HG02798 (cell line): ENCODE measurements at regions not wholly inside any gene's neighbourhood (a gene's known extent, or its start where the extent isn't known, plus 50 kb on each side); places are given as distances from the start of the nearest gene placed in this dataset.

Experiments used
- ATAC-seq: cut with Tn5 transposase; IDR thresholded peaks from one replicate; pipeline ENCODE4 v1.9.1; 2021; ENCODE audit warnings: mild to moderate bottlenecking; ENCODE audit not compliant: unreplicated experiment, poor library complexity

DNA sequence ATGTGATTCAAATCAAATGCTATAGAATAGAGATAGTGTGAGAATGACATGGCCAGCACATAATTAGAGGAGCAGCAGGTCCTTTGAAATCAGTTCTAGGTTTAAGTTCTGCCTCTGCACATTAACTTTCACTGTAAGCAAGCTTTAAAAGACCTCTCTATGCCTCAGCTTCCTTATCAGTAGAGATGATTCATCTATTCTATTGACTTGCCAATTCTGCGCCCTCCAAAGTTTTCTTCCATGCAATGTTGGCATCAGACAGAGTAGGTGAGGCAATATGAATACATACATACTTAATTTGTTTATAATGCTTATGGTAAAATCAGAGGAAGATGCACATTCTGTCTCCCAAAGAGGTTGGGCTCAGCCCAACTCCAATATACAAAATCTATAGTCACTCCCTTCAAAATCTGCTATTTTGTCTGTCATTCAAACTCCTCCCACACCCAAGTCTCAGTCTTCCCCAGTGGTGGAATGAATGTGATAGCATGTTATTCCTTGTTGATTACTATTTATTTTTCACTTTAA, 525.5 kb downstream of the RFC3 start:
- ATAC-seq, result no peak

DNA sequence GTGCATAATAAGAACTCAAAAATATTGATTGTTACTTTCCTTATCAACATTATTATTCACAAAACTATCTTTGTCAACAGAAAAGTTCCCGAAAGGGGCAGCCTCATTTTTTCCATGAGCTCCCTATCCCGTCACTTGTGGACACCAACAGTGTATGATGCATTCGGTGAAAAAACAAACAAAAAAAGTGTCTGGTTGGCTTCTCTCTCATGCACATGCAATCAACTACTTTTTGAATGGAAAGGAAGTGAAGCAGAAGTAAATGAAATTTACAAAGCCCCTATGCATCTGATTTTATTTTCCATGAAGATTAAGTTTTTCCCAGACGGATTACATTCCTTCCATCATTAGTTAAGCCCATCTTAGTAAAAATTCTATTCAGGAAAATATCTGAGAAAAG, 526.9 kb downstream of the RFC3 start:
- ATAC-seq, result no peak

DNA sequence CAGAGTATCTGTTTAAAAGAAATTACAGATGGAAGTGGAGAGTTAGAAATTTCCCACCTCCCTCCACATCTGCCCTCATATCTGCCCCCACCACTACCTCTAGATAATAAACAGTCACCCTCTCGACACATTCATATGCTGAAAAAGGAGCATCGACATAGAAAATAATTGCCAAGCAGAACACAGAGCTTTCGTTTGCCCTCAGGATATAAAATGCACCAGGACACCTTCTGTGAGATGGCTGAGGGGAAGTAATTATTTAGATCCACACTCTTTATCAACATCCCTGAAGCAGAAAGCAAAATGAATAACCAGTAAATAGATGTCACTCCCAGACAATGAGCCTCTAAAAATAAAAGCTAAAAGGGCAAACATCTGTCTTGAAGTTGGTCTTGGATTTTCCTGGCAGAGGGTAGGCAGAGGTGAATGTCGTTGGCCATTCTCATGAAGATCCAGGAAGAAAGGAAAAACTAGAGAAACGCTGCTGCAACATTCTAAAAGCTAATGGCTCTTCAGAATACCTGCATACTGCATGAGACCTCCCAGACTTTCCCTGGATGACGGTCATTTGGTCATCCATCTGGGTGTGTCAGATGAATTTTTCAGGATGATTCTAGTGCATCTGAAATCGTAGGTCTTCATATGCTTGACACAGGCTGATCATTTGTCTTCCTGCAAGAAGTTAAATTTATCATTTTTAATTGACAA, 527.5 kb downstream of the RFC3 start:
- ATAC-seq, result no peak

DNA sequence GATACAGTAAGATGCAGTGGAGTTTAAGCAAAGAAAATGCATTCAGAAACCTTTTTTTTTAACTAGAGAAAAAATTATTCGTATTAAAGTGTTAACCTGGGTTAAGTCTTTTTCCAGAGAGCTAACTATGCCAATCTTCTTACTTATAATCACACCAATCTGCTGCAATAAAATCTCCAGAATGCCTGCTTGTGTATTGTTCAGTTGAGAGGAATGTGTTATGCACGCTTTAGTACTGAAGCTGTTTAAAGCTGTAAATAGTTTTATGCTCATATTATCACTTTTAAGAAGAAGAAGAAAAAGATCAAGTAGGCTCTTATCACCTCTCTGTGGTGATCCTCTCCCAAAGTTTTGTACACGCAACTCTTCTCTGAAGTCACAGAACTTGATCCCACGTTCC, 528.7 kb downstream of the RFC3 start:
- ATAC-seq, result no peak

DNA sequence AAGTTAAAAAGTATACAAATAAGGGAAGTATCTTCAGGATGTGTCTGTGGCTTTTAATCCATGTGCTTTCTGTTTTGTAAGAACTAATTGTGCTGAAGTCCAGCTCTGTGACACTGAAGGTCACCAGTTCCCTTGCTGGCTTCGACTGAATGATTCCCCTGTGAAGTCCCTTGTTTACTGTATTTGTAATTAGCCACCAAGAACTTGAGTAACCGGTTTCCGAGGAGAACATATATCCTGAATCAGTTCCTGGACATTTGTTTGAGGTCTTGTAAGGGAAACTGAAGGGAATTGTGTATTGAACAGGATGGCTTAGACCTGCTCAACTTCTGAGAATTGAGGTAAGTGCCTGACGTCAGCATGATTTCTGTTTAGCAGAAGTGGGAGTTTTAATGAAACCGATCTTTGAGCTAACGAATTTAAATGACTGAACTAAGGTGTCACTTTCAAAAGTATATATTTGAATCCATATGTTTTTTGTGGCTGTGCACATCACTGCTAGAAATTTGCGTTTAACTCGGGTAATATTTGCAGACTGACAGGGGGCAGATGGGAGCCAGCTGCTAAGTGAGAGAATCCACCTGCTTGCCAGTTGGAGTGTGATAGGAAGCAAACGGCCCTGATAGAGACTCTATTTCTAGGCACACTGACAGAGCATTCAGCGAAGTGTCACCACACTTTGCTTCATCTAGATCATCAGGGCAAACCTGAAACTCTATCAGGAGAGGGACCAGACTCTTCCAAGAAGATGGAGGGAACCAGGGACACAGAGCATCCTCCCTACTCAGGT, 530.0 kb downstream of the RFC3 start:
- ATAC-seq, result no peak

DNA sequence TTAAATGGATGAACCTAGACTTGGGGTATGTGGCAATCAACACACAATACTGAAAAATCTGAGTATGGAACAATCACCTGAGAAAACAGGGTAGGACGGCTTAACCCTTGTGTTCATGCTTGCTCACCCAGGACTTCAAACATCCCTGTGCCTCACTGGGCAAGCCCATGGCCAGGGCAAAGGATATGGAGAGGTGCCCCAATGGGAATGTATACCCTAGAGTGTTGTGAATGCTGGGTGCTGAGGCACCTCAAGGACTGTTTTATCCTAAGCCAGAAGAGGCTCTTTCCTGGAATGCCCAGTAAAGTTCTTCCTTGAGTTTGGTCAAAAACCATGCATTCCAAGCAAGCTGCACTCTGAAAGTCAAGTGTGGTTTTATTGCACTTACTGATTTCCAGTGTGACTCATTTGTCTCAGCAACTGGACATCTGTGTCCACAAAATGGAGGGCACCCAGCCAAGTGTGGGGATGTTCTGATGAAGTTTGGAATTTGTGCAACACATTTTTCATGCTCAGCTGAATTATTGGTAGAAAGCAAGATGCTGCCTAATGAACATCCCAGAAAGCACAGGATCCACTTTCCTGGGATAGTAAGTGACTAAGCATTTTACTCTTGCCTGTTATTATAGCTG, 531.3 kb downstream of the RFC3 start:
- ATAC-seq, result no peak

DNA sequence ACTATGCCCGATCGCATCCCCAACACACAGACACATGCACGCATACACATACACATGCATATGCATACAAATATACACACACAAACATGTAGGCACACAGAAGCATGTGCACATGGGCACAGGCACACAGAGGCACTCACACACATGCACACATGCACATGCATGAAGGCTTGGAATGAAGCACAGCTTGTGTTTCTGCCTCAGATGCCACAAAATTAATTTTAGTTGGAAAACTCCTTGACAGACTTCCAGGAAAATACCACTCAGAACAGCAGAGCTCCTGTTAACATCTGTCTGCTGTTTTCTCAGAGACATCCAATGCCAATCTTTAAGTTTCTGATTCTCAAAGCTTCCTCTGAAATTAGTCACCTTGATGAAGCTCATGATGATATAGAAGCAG, 532.7 kb downstream of the RFC3 start:
- no peak for ATAC-seq

DNA sequence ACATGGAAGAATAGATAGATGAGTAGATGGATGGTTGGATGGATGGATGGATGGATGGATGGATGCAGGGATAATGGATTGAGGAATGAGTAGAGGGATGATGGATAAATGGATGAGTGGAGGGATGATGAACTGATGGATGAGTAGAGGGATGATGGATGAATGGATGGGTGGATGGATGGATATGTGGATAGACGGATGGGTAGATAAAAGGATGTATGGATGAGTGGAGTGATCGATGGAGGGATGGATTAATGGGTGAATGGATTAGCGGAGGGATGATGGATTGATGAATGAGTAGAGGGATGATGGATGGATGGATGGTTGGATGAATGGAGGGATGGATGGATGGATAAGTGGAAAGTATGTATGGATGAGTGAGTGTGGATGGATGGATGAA, 533.2 kb downstream of the RFC3 start:
- ATAC-seq, result no peak

DNA sequence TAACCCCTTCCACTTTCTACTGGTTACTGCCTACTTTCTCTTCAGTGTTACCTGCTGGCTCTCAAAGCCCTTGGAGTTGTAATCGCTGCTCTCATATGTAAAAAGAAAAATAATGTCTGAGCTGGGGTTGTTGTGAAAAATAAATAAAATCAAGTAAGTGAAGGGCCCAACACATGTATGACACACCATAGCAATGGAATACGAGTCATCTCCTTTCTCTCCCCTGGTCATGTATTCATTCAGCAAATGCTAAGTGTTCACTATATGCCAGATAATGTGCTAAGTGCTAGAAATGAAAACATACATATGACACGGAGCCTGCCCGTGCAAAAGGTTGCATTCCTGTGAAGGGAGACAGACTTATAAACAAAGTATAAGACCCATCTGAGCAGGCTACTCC, 535.0 kb downstream of the RFC3 start:
- no peak for ATAC-seq

DNA sequence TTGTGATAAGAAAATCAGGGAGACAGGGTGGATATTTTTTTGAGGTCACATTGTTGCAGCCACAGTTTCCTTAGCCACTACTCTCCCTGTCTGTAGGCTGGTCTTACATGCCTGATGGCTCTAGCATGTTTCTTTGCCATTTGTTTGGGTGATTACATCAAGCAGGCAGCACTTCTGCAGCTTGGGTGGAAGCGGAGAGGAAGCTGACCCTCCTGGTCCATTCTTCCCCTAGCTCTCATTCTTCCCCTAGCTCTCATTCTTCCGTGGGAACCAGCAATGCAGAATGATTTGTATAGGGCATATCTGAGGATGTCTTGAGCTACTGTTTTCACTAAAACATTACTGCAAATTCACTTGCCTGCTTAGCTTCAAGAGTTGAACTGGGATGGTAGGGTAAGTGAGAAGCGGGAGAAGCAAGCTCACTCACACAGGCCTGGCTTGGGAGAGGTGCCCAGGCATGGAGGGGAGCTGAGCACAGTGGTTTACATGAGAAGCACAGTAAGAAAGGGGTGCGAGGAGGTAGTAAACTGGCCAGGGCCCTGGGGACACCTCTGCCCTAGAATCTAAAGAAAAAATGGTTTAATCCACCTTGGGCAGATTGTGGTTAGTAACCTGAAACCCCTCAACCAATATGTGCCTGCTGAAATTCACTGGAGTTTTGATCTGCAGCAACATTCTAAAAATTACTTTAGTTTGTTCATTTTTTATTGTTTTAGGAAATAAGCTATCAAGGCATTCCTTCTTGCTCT, 538.9 kb downstream of the RFC3 start:
- ATAC-seq, result no peak

DNA sequence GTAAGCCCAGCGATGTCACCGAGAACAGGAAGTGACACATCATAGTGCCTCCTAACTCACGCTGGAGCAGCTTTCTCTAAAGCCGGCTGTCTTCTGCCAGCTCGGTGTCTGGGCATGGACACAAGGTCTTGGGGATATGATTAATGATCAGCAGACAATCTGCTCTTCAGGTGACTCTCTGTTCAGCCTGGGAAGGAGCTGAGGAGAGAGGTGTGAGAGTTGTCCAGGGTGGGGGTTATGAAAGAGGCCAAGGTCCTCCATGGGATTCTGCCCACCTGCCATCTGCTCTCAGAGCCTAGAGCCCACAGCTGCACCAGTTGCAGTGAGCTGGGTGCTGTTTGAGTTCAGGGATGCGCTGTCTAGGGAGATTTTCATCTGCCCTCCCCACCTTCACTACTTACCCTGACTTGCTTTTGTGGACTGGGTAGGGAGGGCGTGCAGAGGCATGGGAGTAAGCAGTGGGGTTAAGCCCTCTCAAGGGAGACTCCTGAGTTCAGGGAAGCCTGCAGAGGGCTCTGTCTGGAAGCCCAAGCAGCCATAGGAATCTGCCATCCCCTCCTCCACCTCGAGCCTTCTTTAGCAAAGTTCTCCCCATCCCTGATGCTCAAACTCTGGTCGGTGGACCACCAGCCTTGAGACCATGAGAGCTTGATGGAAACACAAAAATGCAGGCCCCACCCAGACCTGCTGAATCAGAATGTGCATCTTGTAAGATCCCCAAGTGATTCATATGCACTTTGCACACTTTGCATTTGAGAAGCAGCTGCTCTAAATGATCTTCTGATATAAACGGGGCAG, 539.7 kb downstream of the RFC3 start:
- ATAC-seq, result no peak

DNA sequence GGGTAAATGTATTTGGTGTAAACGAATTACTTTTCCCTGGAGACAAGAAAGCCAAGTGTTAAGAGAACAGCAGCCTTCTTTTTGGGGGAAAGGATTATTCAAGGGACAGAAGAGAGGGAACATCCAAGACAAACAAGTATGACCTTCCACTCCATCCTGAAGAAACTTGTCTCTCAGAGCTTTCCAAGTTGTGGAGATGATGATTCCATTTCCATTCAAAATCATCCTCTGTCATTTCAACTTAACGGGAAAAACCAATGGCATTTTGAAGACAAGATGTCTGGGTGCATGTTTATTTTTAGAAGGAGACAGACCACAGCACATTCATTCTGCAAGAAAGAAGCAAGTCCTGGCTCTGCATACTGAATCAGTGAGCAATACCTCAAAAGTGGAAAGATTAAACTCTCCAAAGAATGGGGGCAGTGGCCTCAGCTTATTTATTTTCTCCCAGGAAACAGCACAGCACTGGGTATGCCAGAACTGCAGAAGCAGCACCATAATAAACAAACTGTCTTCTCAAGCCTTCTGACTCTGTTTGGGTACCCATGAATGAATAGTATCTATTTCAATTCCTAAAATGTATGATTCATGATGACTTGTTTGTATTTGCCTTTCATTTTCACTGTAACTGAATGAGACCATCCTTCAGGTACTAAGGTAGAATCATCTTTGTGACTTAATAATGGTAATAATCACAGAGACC, 541.0 kb downstream of the RFC3 start:
- ATAC-seq, result no peak

DNA sequence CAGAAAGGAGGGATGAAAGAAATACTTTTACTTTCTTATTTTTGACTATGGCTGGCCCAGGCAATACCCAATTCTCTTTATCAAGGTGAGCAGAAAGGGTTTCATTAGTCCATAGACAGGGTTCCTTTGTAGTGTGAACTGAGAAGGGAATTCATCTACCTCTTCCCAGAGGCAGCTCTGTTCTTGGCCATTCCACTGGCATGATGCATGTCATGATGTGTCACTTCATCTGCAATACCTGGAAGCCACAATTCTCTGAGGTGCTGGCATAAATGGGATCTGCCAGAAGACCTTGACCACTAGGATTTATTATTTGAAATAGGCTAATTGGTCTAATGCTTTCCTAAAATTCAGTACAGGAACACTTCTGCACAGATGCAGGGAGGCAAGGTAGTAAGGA, 542.8 kb downstream of the RFC3 start:
- ATAC-seq, result no peak

DNA sequence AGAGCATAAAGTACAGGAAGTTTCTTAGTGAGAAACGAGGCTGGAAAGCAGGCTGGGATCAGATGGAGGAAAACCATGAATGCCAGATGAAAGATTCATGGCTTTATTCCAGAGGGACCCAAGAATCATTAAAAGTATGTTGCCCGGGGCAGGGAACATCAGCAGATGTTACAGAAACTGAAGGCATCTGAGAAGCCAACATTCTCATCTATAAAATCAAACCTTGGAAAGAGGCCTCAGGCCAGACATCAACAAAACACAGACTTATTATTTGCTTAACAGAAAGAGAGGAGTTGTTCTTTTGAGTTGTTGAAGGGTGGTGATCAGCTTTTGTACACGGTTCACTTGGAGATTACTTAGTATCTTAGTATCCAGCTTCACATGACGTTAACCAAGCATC, 543.6 kb downstream of the RFC3 start:
- ATAC-seq, result no peak

DNA sequence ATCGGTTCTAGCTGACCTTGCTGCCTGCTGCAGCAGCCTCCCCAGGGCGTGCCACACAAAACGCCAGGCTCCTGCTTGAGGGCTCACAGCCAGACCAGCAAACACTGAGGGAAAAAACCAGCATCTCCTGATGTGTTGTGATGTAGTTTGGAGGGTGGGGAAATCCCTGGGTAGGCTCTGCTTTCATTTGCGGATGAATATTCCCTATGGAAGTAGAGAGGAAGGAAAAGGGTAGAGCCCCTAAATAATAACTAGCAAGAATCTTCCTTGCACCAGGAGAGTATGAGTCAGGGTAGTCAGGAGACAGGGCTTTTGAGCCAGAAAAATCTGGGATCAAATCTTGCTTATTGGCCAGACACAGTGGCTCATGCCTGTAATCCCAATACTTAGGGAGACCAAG, 545.3 kb downstream of the RFC3 start:
- ATAC-seq, result no peak

DNA sequence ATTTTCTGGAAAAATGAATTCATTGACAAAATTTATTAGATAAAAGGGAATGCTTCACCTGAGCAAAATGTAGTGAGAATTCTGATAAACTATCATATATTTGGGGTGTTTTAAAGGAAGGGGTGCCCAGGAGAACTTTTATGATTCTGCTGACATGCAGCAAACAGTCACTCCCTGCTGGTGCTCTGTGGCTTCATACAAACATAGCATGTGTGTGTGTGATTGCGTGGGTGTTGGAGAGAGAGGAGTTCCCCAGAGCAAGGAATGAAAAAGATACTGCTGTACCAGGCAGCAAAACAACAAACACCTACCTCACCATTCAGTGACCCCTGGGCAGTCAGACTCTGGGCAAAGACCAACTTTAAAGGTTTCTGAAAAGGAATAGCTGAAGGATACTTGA, 546.7 kb downstream of the RFC3 start:
- no peak for ATAC-seq

DNA sequence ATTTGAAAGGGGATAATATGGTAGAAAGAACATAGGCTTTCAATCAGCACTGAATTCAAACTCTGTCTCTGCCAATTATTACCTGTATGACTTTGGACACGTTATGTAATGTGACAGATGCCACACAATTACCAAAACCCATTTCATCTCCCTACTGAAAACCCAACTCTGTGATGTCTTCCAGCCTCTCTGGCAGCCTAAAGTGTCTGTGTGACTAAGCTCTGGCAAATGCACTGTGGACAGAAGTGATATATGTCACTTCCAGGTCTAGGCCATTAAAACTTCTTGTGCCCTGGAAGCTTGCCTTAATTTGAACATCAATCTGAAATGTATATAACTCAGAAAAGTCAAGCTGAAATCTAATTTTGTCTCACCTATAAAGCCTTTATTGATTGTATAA, 552.0 kb downstream of the RFC3 start:
- ATAC-seq, result no peak

DNA sequence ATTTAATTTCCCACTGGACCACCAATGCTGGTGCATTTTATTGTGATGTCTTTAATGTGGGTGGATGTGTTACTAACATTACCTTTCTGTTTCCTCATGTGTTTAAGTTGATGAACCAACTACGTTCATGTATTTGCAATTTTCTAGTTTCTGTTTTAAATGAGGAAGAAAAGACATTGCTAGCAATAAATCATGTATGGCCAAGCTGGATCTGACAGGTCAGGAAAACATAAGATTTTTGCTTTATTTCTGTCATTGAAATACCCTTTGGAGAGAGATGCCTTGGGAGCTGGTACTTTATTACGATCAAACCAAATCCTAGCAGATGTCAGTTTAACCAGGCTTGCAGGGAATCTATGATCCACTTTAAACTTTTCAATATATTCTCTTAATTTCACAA, 553.2 kb downstream of the RFC3 start:
- ATAC-seq, result no peak

DNA sequence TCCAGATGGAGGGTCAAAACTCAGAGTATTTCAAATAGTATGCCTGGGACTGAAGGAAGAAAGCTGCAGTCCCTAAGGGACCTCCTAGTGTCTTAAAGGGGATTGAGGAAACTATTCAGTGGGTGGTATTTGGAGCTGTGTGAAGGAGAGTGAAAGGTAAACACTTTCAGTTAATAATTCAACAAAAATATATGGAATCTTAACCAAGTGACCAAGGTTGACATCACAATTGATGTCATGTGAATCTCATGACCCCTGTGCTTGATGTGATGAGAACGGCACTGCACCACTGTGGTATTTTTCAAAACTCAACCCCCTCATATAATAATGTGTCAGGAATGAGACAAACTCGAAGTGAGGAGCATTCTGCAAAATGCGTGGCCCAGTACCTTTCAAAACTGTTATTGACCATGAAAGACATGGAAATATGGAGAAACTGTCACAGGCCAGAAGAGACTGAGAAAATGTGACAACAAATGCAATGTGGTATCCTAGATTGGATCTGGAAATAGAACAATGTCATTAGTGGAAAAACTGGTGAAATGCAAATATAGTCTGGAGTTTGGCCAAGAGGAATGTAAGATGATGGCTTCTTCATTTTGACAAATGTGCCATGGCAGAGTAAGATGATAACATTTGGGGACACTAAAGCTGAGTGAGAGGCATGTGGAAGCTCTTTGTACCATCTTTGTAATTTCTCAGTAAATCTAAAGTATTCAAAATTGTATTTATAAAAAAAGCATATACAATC, 553.9 kb downstream of the RFC3 start:
- no peak for ATAC-seq
